ENCODE measurements at regions not wholly inside any gene's neighbourhood (a gene's known extent, or its start where the extent isn't known, plus 50 kb on each side); places are given as distances from the start of the nearest gene placed in this dataset.

GRCh38 chr10:8950978-8951377 lies 896.5 kb downstream of the GATA3 start:
- Mint-ChIP-seq H3K27me3 (ENCODE audit: insufficient read depth, unreplicated experiment) (no peaks in the 10 kb centered on the region), H3K36me3 (ENCODE audit: insufficient read depth, unreplicated experiment) (no peaks in the 10 kb centered on the region), H3K9me3 (ENCODE audit: unreplicated experiment) (no peaks in the 10 kb centered on the region), H3K4me3 (ENCODE audit: unreplicated experiment) (no peak overlapping the region), H3K4me1 (ENCODE audit: low read depth, unreplicated experiment) (no peaks in the 10 kb centered on the region), H3K27ac (ENCODE audit: unreplicated experiment) (no peak overlapping the region)
- Histone ChIP-seq H3K4me3 (ENCODE audit: low read depth, low read length) (no peak overlapping the region), H3K4me1 (no peaks in the 10 kb centered on the region), H3K27me3 (replicated peaks; ENCODE audit: control insufficient read depth, insufficient read depth, low read length) (no peaks in the 10 kb centered on the region), H3K36me3 (ENCODE audit: control insufficient read depth, insufficient read depth, low read length) (no peaks in the 10 kb centered on the region), H3K9me3 (no peaks in the 10 kb centered on the region)
- intact Hi-C loops (cut with micrococcal nuclease; ENCODE audit: unreplicated experiment): no loop called here
- no peak for TF ChIP-seq CTCF (IDR thresholded peaks at IDR 0.05; ENCODE audit: insufficient read depth in 1 of 2, low read depth in 1 of 2, low read length in 1 of 2, severe bottlenecking in 1 of 2, unreplicated experiment in 1 of 2)
- CTCF ChIA-PET: no interaction called here
- POLR2A ChIA-PET: no interaction called here
- BruUV-seq (replicated peaks): no TSS peak
- DNase-seq: no peak

GRCh38 chr10:8951440-8952089 lies 897.1 kb downstream of the GATA3 start:
- Mint-ChIP-seq H3K9me3 (ENCODE audit: unreplicated experiment) (no peaks in the 10 kb centered on the region), H3K27ac (ENCODE audit: unreplicated experiment) (no peak overlapping the region), H3K4me1 (ENCODE audit: low read depth, unreplicated experiment) (no peaks in the 10 kb centered on the region), H3K27me3 (ENCODE audit: insufficient read depth, unreplicated experiment) (no peaks in the 10 kb centered on the region), H3K4me3 (ENCODE audit: unreplicated experiment) (no peak overlapping the region), H3K36me3 (ENCODE audit: insufficient read depth, unreplicated experiment) (no peaks in the 10 kb centered on the region)
- H3K9me3 ChIP-seq: no peaks in the 10 kb centered on the region
- intact Hi-C loops (cut with micrococcal nuclease; ENCODE audit: unreplicated experiment): no loop called here
- TF ChIP-seq CTCF (IDR thresholded peaks at IDR 0.05; ENCODE audit: insufficient read depth in 1 of 2, low read depth in 1 of 2, low read length in 1 of 2, severe bottlenecking in 1 of 2, unreplicated experiment in 1 of 2): no peak
- CTCF ChIA-PET: no interaction called here
- no TSS peak for BruUV-seq (replicated peaks)
- no peaks in the 10 kb centered on the region for H3K27me3 ChIP-seq (replicated peaks; ENCODE audit: control insufficient read depth, insufficient read depth, low read length)
- no peaks in the 10 kb centered on the region for H3K4me1 ChIP-seq
- H3K4me3 ChIP-seq (ENCODE audit: low read depth, low read length): no peak overlapping the region
- POLR2A ChIA-PET: no interaction called here
- no peaks in the 10 kb centered on the region for H3K36me3 ChIP-seq (ENCODE audit: control insufficient read depth, insufficient read depth, low read length)
- DNase-seq: no peak

DNA sequence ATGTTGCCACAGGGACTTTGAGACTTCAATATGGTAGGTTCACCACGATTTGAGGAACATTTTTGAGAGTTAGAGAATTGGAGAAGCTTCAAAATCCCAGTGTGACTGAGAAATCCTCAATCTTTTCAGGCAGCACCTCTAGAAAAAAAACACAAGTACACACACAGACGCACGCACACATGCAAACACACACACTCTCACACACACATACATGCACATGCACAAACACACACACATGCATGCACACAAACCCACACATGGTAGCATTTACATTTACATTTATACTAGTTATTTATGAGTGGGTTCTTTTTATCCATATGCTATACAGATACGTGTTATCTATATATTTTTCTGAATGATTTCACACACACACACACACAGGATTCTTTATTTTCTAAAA lies 901.9 kb downstream of the GATA3 start:
- no peak for TF ChIP-seq CTCF (IDR thresholded peaks at IDR 0.05; ENCODE audit: insufficient read depth in 1 of 2, low read depth in 1 of 2, low read length in 1 of 2, severe bottlenecking in 1 of 2, unreplicated experiment in 1 of 2)
- no peak for DNase-seq
- Histone ChIP-seq H3K4me1 (no peaks in the 10 kb centered on the region), H3K9me3 (no peaks in the 10 kb centered on the region), H3K36me3 (ENCODE audit: control insufficient read depth, insufficient read depth, low read length) (no peaks in the 10 kb centered on the region), H3K4me3 (ENCODE audit: low read depth, low read length) (no peak overlapping the region), H3K27me3 (replicated peaks; ENCODE audit: control insufficient read depth, insufficient read depth, low read length) (no peaks in the 10 kb centered on the region)
- no TSS peak for BruUV-seq (replicated peaks)
- Mint-ChIP-seq H3K36me3 (ENCODE audit: insufficient read depth, unreplicated experiment) (no peaks in the 10 kb centered on the region), H3K4me1 (ENCODE audit: low read depth, unreplicated experiment) (no peaks in the 10 kb centered on the region), H3K9me3 (ENCODE audit: unreplicated experiment) (no peaks in the 10 kb centered on the region), H3K27ac (ENCODE audit: unreplicated experiment) (no peak overlapping the region), H3K4me3 (ENCODE audit: unreplicated experiment) (no peak overlapping the region), H3K27me3 (ENCODE audit: insufficient read depth, unreplicated experiment) (no peaks in the 10 kb centered on the region)
- ChIA-PET CTCF (no interaction called here), POLR2A (no interaction called here)
- intact Hi-C loops (cut with micrococcal nuclease; ENCODE audit: unreplicated experiment): no loop called here
